ENCODE measurements at regions not wholly inside any gene's neighbourhood (a gene's known extent, or its start where the extent isn't known, plus 50 kb on each side); places are given as distances from the start of the nearest gene placed in this dataset.

- H3K4me3 ChIP-seq (ENCODE audit: control insufficient read depth, low read depth, low read length), result no peak overlapping the region
- no peak for DNase-seq (ENCODE audit: low read depth)
- no peak for TF ChIP-seq CTCF (conservative IDR thresholded peaks at IDR 0.05; ENCODE audit: control insufficient read depth, insufficient read depth, low read depth, low read length)
Observed at GRCh38 chr11:116596346-116597260, 176.2 kb downstream of the BUD13 start.

- TF ChIP-seq CTCF (conservative IDR thresholded peaks at IDR 0.05; ENCODE audit: control insufficient read depth, insufficient read depth, low read depth, low read length), result no peak
- no peak overlapping the region for H3K4me3 ChIP-seq (ENCODE audit: control insufficient read depth, low read depth, low read length)
- no peak for DNase-seq (ENCODE audit: low read depth)
Observed at GRCh38 chr11:116595305-116595880, 177.4 kb downstream of the BUD13 start.

- no peak for TF ChIP-seq CTCF (conservative IDR thresholded peaks at IDR 0.05; ENCODE audit: control insufficient read depth, insufficient read depth, low read depth, low read length)
- DNase-seq (ENCODE audit: low read depth), result no peak
- no peak overlapping the region for H3K4me3 ChIP-seq (ENCODE audit: control insufficient read depth, low read depth, low read length)
Observed at GRCh38 chr11:116590844-116591570, 181.8 kb downstream of the BUD13 start.

- no peak for DNase-seq (ENCODE audit: low read depth)
- no peak for TF ChIP-seq CTCF (conservative IDR thresholded peaks at IDR 0.05; ENCODE audit: control insufficient read depth, insufficient read depth, low read depth, low read length)
- no peak overlapping the region for H3K4me3 ChIP-seq (ENCODE audit: control insufficient read depth, low read depth, low read length)
Observed at GRCh38 chr11:116589402-116589801, 183.4 kb downstream of the BUD13 start.

GRCh38 chr11:116586392-116586791, 186.4 kb downstream of the BUD13 start:
- DNase-seq (ENCODE audit: low read depth), result no peak
- TF ChIP-seq CTCF (conservative IDR thresholded peaks at IDR 0.05; ENCODE audit: control insufficient read depth, insufficient read depth, low read depth, low read length), result no peak
- H3K4me3 ChIP-seq (ENCODE audit: control insufficient read depth, low read depth, low read length), result no peak overlapping the region

- H3K4me3 ChIP-seq (ENCODE audit: control insufficient read depth, low read depth, low read length), result no peak overlapping the region
- no peak for DNase-seq (ENCODE audit: low read depth)
- TF ChIP-seq CTCF (conservative IDR thresholded peaks at IDR 0.05; ENCODE audit: control insufficient read depth, insufficient read depth, low read depth, low read length), result no peak
Observed at GRCh38 chr11:116582571-116582970, 190.2 kb downstream of the BUD13 start.

Measured in fibroblast of mammary gland (primary cell).